Urinary bladder (tissue), 3 donors: ENCODE measurements at regions not wholly inside any gene's neighbourhood (a gene's known extent, or its start where the extent isn't known, plus 50 kb on each side); places are given as distances from the start of the nearest gene placed in this dataset.

ENCODE experiments used
- DNase-seq: peaks from one replicate; pipeline ENCODE4 v3.0.0-alpha.2; 2015; ENCODE audit errors: extremely low spot score
- H3K27ac ChIP-seq: one replicate; pipeline ENCODE4 v1.5.1; 2013; ENCODE audit warnings: low read depth, mild to moderate bottlenecking, moderate library complexity
- H3K36me3 ChIP-seq: one replicate; pipeline ENCODE4 v1.6.1; 2013; ENCODE audit warnings: mild to moderate bottlenecking, moderate library complexity; ENCODE audit not compliant: insufficient read depth
- H3K4me1 ChIP-seq: one replicate; pipeline ENCODE4 v1.6.1; 2013; ENCODE audit warnings: mild to moderate bottlenecking, moderate library complexity; ENCODE audit not compliant: insufficient read depth
- H3K4me3 ChIP-seq: one replicate; pipeline ENCODE4 v1.5.1; 2013; ENCODE audit warnings: low read depth, low read length
- WGBS: extraction: QIAGEN DNeasy Blood & Tissue Kit; methylation state at CpG from one replicate; pipeline ENCODE4 v1.1.7; 2013; 5-methylcytosine and 5-hydroxymethylcytosine counted together
- donor health status: healthy with polysubstance abuse.
- donor health status: healthy.

GRCh38 chr15:66936861-66937582 lies 128.4 kb upstream of the SMAD3 start:
- H3K27ac ChIP-seq, result no peak overlapping the region
- DNase-seq, result no peak
- no peak overlapping the region for H3K4me3 ChIP-seq
- no peaks in the 10 kb centered on the region for H3K4me1 ChIP-seq
- no peaks in the 10 kb centered on the region for H3K36me3 ChIP-seq
- 34% methylated on average over 8 of the region's 8 CpGs for WGBS

- H3K4me3 ChIP-seq, result no peak overlapping the region
- H3K4me1 ChIP-seq, result no peaks in the 10 kb centered on the region
- 96% methylated on average over 3 of the region's 3 CpGs for WGBS
- no peak overlapping the region for H3K27ac ChIP-seq
- no peaks in the 10 kb centered on the region for H3K36me3 ChIP-seq
- DNase-seq, result no peak
These were observed 127.8 kb upstream of the SMAD3 start for GRCh38 chr15:66937588-66937987.

GRCh38 chr15:66938114-66938830 lies 127.1 kb upstream of the SMAD3 start:
- H3K27ac ChIP-seq, result no peak overlapping the region
- no peak for DNase-seq
- no peaks in the 10 kb centered on the region for H3K4me1 ChIP-seq
- H3K36me3 ChIP-seq, result no peaks in the 10 kb centered on the region
- 91% methylated on average over 3 of the region's 3 CpGs for WGBS
- H3K4me3 ChIP-seq, result no peak overlapping the region

GRCh38 chr15:66939016-66939415 lies 126.4 kb upstream of the SMAD3 start:
- Histone ChIP-seq H3K27ac (no peak overlapping the region), H3K4me3 (no peak overlapping the region), H3K4me1 (no peaks in the 10 kb centered on the region), H3K36me3 (no peaks in the 10 kb centered on the region)
- WGBS, result 97% methylated on average over 3 of the region's 3 CpGs
- DNase-seq, result no peak

- Histone ChIP-seq H3K4me1 (no peaks in the 10 kb centered on the region), H3K4me3 (no peak overlapping the region), H3K27ac (no peak overlapping the region), H3K36me3 (no peaks in the 10 kb centered on the region)
- DNase-seq, result no peak
- 91% methylated on average over 8 of the region's 8 CpGs for WGBS
These were observed 125.9 kb upstream of the SMAD3 start for GRCh38 chr15:66939451-66940023.

- no peak for DNase-seq
- H3K36me3 ChIP-seq, result no peaks in the 10 kb centered on the region
- no peak overlapping the region for H3K27ac ChIP-seq
- H3K4me1 ChIP-seq, result no peaks in the 10 kb centered on the region
- WGBS, result 53% methylated on average over 2 of the region's 2 CpGs
- no peak overlapping the region for H3K4me3 ChIP-seq
These were observed 125.0 kb upstream of the SMAD3 start for GRCh38 chr15:66940368-66940767.

GRCh38 chr15:66941108-66941711 lies 124.2 kb upstream of the SMAD3 start:
- Histone ChIP-seq H3K27ac (no peak overlapping the region), H3K36me3 (no peaks in the 10 kb centered on the region), H3K4me1 (no peaks in the 10 kb centered on the region), H3K4me3 (no peak overlapping the region)
- no peak for DNase-seq
- WGBS, result 27% methylated on average over 16 of the region's 16 CpGs

- WGBS, result 96% methylated on average over 3 of the region's 3 CpGs
- no peak overlapping the region for H3K27ac ChIP-seq
- H3K36me3 ChIP-seq, result no peaks in the 10 kb centered on the region
- H3K4me3 ChIP-seq, result no peak overlapping the region
- DNase-seq, result no peak
- no peaks in the 10 kb centered on the region for H3K4me1 ChIP-seq
These were observed 123.6 kb upstream of the SMAD3 start for GRCh38 chr15:66941791-66942190.

- no peaks in the 10 kb centered on the region for H3K36me3 ChIP-seq
- DNase-seq, result no peak
- 95% methylated on average over 11 of the region's 11 CpGs for WGBS
These were observed 122.6 kb upstream of the SMAD3 start for GRCh38 chr15:66942649-66943390.

GRCh38 chr15:66943456-66944095 lies 121.8 kb upstream of the SMAD3 start:
- Histone ChIP-seq H3K27ac (no peak overlapping the region), H3K36me3 (no peaks in the 10 kb centered on the region), H3K4me3 (no peak overlapping the region), H3K4me1 (no peaks in the 10 kb centered on the region)
- DNase-seq, result no peak
- WGBS, result 91% methylated on average over 10 of the region's 10 CpGs

More at GRCh38 chr15:66942649-66943390, 122.6 kb upstream of the SMAD3 start:
- Histone ChIP-seq H3K4me3 (no peak overlapping the region), H3K27ac (no peak overlapping the region), H3K4me1 (no peaks in the 10 kb centered on the region)

- H3K27ac ChIP-seq, result no peak overlapping the region
- no peaks in the 10 kb centered on the region for H3K4me1 ChIP-seq
- H3K36me3 ChIP-seq, result no peaks in the 10 kb centered on the region
- 93% methylated on average over 14 of the region's 14 CpGs for WGBS
- no peak overlapping the region for H3K4me3 ChIP-seq
- no peak for DNase-seq
These were observed 121.3 kb upstream of the SMAD3 start for GRCh38 chr15:66944121-66944520.

- DNase-seq, result no peak
- Histone ChIP-seq H3K27ac (no peak overlapping the region), H3K4me1 (no peaks in the 10 kb centered on the region), H3K4me3 (no peak overlapping the region), H3K36me3 (no peaks in the 10 kb centered on the region)
- WGBS, result 97% methylated on average over 3 of the region's 3 CpGs
These were observed 120.1 kb upstream of the SMAD3 start for GRCh38 chr15:66945286-66945685.

- DNase-seq, result no peak
- Histone ChIP-seq H3K4me3 (no peak overlapping the region), H3K4me1 (no peaks in the 10 kb centered on the region), H3K27ac (no peak overlapping the region), H3K36me3 (no peaks in the 10 kb centered on the region)
- 76% methylated on average over 4 of the region's 4 CpGs for WGBS
These were observed 119.6 kb upstream of the SMAD3 start for GRCh38 chr15:66945842-66946241.
